ENCODE measurements at regions not wholly inside any gene's neighbourhood (a gene's known extent, or its start where the extent isn't known, plus 50 kb on each side); places are given as distances from the start of the nearest gene placed in this dataset.

GRCh38 chr11:129300099-129300498, 75.5 kb upstream of the BARX2 start:
- H3K4me3 ChIP-seq: no peak overlapping the region
- 74 to 87% (median 81%) methylated on average over 3 of the region's 3 CpGs for WGBS, 5 donors
- intact Hi-C loops (cut with DNase I; ENCODE audit: low total_unique reads): no loop called here
- no peaks in the 10 kb centered on the region for H3K4me1 ChIP-seq
- no peak for DNase-seq
- TF ChIP-seq POLR2A (IDR thresholded peaks at IDR 0.05): no peak
- no peak for TF ChIP-seq CTCF (IDR thresholded peaks at IDR 0.05)
- no peak for TF ChIP-seq EP300 (IDR thresholded peaks at IDR 0.05)
- no peak for TF ChIP-seq POLR2AphosphoS5 (IDR thresholded peaks at IDR 0.05)
- H3K27me3 ChIP-seq: peaks cover 0 to 13% (median 0%) of the 10 kb centered on the region in 3 donors
- H3K9me3 ChIP-seq: no peaks in the 10 kb centered on the region
- H3K36me3 ChIP-seq: no peaks in the 10 kb centered on the region
- H3K27ac ChIP-seq: no peak overlapping the region

GRCh38 chr11:129298988-129299387, 76.7 kb upstream of the BARX2 start:
- no peaks in the 10 kb centered on the region for H3K36me3 ChIP-seq

GRCh38 chr11:129295746-129296145, 79.9 kb upstream of the BARX2 start:
- intact Hi-C loops (cut with DNase I; ENCODE audit: low total_unique reads): no loop called here
- Histone ChIP-seq H3K4me1 (no peaks in the 10 kb centered on the region), H3K27ac (no peak overlapping the region), H3K4me3 (no peak overlapping the region), H3K9me3 (no peaks in the 10 kb centered on the region), H3K27me3 (peaks cover 0 to 3% (median 0%) of the 10 kb centered on the region in 3 donors), H3K36me3 (no peaks in the 10 kb centered on the region)
- TF ChIP-seq POLR2AphosphoS5 (IDR thresholded peaks at IDR 0.05): no peak
- WGBS, 5 donors: 79 to 92% (median 88%) methylated on average over 5 of the region's 5 CpGs
- DNase-seq: no peak

More at GRCh38 chr11:129298988-129299387, 76.7 kb upstream of the BARX2 start:
- Histone ChIP-seq H3K4me1 (no peaks in the 10 kb centered on the region), H3K27ac (no peak overlapping the region), H3K27me3 (peaks cover 0 to 13% (median 0%) of the 10 kb centered on the region in 3 donors), H3K4me3 (no peak overlapping the region), H3K9me3 (no peaks in the 10 kb centered on the region)
- WGBS, 5 donors: 74 to 87% (median 82%) methylated on average over 2 of the region's 2 CpGs
- TF ChIP-seq POLR2A (IDR thresholded peaks at IDR 0.05): no peak
- no peak for TF ChIP-seq POLR2AphosphoS5 (IDR thresholded peaks at IDR 0.05)
- TF ChIP-seq EP300 (IDR thresholded peaks at IDR 0.05): no peak
- TF ChIP-seq CTCF (IDR thresholded peaks at IDR 0.05): no peak
- intact Hi-C loops (cut with DNase I; ENCODE audit: low total_unique reads): no loop called here
- DNase-seq: no peak

GRCh38 chr11:129292771-129293170, 82.9 kb upstream of the BARX2 start:
- WGBS, 5 donors: 19 to 37% (median 25%) methylated on average over 2 of the region's 2 CpGs
- TF ChIP-seq EP300 (IDR thresholded peaks at IDR 0.05): no peak
- Histone ChIP-seq H3K9me3 (no peaks in the 10 kb centered on the region), H3K27me3 (no peaks in the 10 kb centered on the region), H3K4me3 (no peak overlapping the region), H3K27ac (no peak overlapping the region), H3K36me3 (no peaks in the 10 kb centered on the region), H3K4me1 (peaks cover 0 to 4% (median 0%) of the 10 kb centered on the region in 4 donors)
- DNase-seq: no peak
- intact Hi-C loops (cut with DNase I; ENCODE audit: low total_unique reads): no loop called here

GRCh38 chr11:129292092-129292491, 83.6 kb upstream of the BARX2 start:
- no peak for TF ChIP-seq CTCF (IDR thresholded peaks at IDR 0.05)
- Histone ChIP-seq H3K9me3 (no peaks in the 10 kb centered on the region), H3K27ac (no peak overlapping the region), H3K4me1 (peaks cover 0 to 5% (median 2%) of the 10 kb centered on the region in 4 donors), H3K27me3 (no peaks in the 10 kb centered on the region), H3K4me3 (no peak overlapping the region), H3K36me3 (no peaks in the 10 kb centered on the region)
- WGBS, 5 donors: 80 to 95% (median 93%) methylated on average over 2 of the region's 2 CpGs
- intact Hi-C loops (cut with DNase I; ENCODE audit: low total_unique reads): no loop called here
- DNase-seq: no peak

All from stomach (tissue), 8 donors.